ENCODE measurements at regions not wholly inside any gene's neighbourhood (a gene's known extent, or its start where the extent isn't known, plus 50 kb on each side); places are given as distances from the start of the nearest gene placed in this dataset.

DNA sequence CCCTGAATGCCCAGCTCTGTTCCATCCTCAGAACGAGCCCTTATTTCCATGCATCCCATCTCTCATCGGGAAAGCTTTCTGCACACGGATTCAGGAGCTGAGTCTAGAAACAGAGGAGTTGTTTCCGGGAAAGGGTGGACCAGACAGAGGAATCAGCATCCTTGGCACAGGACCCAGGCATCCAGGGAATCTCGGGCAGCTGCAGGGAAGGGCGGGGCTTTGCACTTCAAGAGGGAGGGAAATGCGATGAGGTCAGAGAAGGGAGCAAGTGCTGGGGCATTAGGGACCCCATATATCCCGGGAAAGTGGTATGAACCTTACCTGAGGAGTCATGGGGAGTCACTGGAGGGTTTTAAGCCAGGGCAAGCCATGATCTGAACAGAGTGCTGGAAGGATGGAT is 68.5 kb downstream of the NPTX2 start:
- 85% methylated on average over 8 of the region's 8 CpGs for WGBS (ENCODE audit: insufficient coverage)
- H3K27ac ChIP-seq (ENCODE audit: low read length) = no peak overlapping the region
- no peak overlapping the region for H3K4me3 ChIP-seq (ENCODE audit: low read length)
- ATAC-seq = no peak
- Mint-ChIP-seq H3K27me3 (ENCODE audit: low read depth in 2 of 2) (peaks cover 0 to 6% of the 10 kb centered on the region in 2 donors), H3K9me3 (peaks cover 9% of the 10 kb centered on the region in 2 donors), H3K36me3 (no peaks in the 10 kb centered on the region), H3K27ac (no peak overlapping the region), H3K4me3 (no peak overlapping the region), H3K4me1 (no peaks in the 10 kb centered on the region)
- H3K4me1 ChIP-seq (ENCODE audit: control insufficient read depth, insufficient read depth, low read length) = no peaks in the 10 kb centered on the region
- no peak for DNase-seq
- no peaks in the 10 kb centered on the region for H3K36me3 ChIP-seq (ENCODE audit: control insufficient read depth, insufficient read depth, low read length)
- no peaks in the 10 kb centered on the region for H3K27me3 ChIP-seq (ENCODE audit: control insufficient read depth, insufficient read depth, low read length)
- TF ChIP-seq, protein P1, sequence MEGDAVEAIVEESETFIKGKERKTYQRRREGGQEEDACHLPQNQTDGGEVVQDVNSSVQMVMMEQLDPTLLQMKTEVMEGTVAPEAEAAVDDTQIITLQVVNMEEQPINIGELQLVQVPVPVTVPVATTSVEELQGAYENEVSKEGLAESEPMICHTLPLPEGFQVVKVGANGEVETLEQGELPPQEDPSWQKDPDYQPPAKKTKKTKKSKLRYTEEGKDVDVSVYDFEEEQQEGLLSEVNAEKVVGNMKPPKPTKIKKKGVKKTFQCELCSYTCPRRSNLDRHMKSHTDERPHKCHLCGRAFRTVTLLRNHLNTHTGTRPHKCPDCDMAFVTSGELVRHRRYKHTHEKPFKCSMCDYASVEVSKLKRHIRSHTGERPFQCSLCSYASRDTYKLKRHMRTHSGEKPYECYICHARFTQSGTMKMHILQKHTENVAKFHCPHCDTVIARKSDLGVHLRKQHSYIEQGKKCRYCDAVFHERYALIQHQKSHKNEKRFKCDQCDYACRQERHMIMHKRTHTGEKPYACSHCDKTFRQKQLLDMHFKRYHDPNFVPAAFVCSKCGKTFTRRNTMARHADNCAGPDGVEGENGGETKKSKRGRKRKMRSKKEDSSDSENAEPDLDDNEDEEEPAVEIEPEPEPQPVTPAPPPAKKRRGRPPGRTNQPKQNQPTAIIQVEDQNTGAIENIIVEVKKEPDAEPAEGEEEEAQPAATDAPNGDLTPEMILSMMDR (IDR thresholded peaks at IDR 0.05) = no peak
- no peaks in the 10 kb centered on the region for H3K9me3 ChIP-seq (ENCODE audit: control insufficient read depth, insufficient read depth, low read length)
- intact Hi-C loops (cut with micrococcal nuclease) = no loop called here

GRCh38 chr7:98686466-98687080 is 69.5 kb downstream of the NPTX2 start:
- Histone ChIP-seq H3K9me3 (ENCODE audit: control insufficient read depth, insufficient read depth, low read length) (no peaks in the 10 kb centered on the region), H3K4me1 (ENCODE audit: control insufficient read depth, insufficient read depth, low read length) (no peaks in the 10 kb centered on the region), H3K27me3 (ENCODE audit: control insufficient read depth, insufficient read depth, low read length) (no peaks in the 10 kb centered on the region), H3K4me3 (ENCODE audit: low read length) (no peak overlapping the region), H3K27ac (ENCODE audit: low read length) (no peak overlapping the region), H3K36me3 (ENCODE audit: control insufficient read depth, insufficient read depth, low read length) (no peaks in the 10 kb centered on the region)
- no peak overlapping the region for H3K4me3 Mint-ChIP-seq
- no peak for ATAC-seq
- peaks cover 11 to 13% of the 10 kb centered on the region in 2 donors for H3K9me3 Mint-ChIP-seq
- no peaks in the 10 kb centered on the region for H3K36me3 Mint-ChIP-seq
- WGBS (ENCODE audit: insufficient coverage) = 34% methylated on average over 4 of the region's 4 CpGs
- peaks cover 0 to 6% of the 10 kb centered on the region in 2 donors for H3K27me3 Mint-ChIP-seq (ENCODE audit: low read depth in 2 of 2)
- no peak overlapping the region for H3K27ac Mint-ChIP-seq
- DNase-seq = no peak
- no peaks in the 10 kb centered on the region for H3K4me1 Mint-ChIP-seq
- TF ChIP-seq, protein P1 (IDR thresholded peaks at IDR 0.05) = no peak
- intact Hi-C loops (cut with micrococcal nuclease) = no loop called here

GRCh38 chr7:98687111-98687751 is 70.1 kb downstream of the NPTX2 start:
- Histone ChIP-seq H3K27me3 (ENCODE audit: control insufficient read depth, insufficient read depth, low read length) (no peaks in the 10 kb centered on the region), H3K4me3 (ENCODE audit: low read length) (no peak overlapping the region), H3K4me1 (ENCODE audit: control insufficient read depth, insufficient read depth, low read length) (no peaks in the 10 kb centered on the region), H3K27ac (ENCODE audit: low read length) (no peak overlapping the region), H3K9me3 (ENCODE audit: control insufficient read depth, insufficient read depth, low read length) (no peaks in the 10 kb centered on the region), H3K36me3 (ENCODE audit: control insufficient read depth, insufficient read depth, low read length) (no peaks in the 10 kb centered on the region)
- no peak for DNase-seq
- Mint-ChIP-seq H3K36me3 (no peaks in the 10 kb centered on the region), H3K9me3 (peaks cover 13 to 15% of the 10 kb centered on the region in 2 donors), H3K4me1 (no peaks in the 10 kb centered on the region), H3K4me3 (no peak overlapping the region), H3K27me3 (ENCODE audit: low read depth in 2 of 2) (peaks cover 0 to 3% of the 10 kb centered on the region in 2 donors), H3K27ac (no peak overlapping the region)
- TF ChIP-seq, protein P1 (IDR thresholded peaks at IDR 0.05) = no peak
- WGBS (ENCODE audit: insufficient coverage) = 80% methylated on average over 12 of the region's 12 CpGs
- intact Hi-C loops (cut with micrococcal nuclease) = no loop called here
- ATAC-seq = no peak

DNA sequence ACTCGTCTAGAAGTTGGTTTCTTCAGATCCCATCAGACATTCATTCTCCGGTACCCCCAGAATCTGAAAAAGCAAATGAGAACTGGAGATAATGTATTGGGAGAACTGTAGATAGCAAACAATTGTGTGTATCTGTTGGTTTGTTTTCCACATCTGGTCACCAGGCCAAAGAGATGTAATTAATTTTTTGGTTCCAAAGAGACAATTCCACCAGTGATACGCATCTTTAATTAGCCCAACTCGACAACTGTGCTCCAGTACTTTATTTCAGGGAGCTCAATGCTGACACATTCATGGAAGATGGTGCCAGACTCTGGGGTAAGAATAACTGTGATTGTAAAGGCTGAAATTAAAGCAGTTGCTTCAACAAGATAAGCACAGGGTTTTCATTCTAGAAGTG is 74.5 kb downstream of the NPTX2 start:
- no peaks in the 10 kb centered on the region for H3K36me3 ChIP-seq (ENCODE audit: control insufficient read depth, insufficient read depth, low read length)
- Mint-ChIP-seq H3K27ac (no peak overlapping the region), H3K4me3 (no peak overlapping the region), H3K4me1 (no peaks in the 10 kb centered on the region), H3K36me3 (no peaks in the 10 kb centered on the region), H3K27me3 (ENCODE audit: low read depth in 2 of 2) (peaks cover 0 to 3% of the 10 kb centered on the region in 2 donors), H3K9me3 (peaks cover 8 to 11% of the 10 kb centered on the region in 2 donors)
- no peak overlapping the region for H3K27ac ChIP-seq (ENCODE audit: low read length)
- TF ChIP-seq, protein P1 (IDR thresholded peaks at IDR 0.05) = no peak
- H3K27me3 ChIP-seq (ENCODE audit: control insufficient read depth, insufficient read depth, low read length) = no peaks in the 10 kb centered on the region
- H3K9me3 ChIP-seq (ENCODE audit: control insufficient read depth, insufficient read depth, low read length) = no peaks in the 10 kb centered on the region
- ATAC-seq (no peak), DNase-seq (no peak)
- no peak overlapping the region for H3K4me3 ChIP-seq (ENCODE audit: low read length)
- intact Hi-C loops (cut with micrococcal nuclease) = no loop called here
- 93% methylated on average over 4 of the region's 4 CpGs for WGBS (ENCODE audit: insufficient coverage)
- H3K4me1 ChIP-seq (ENCODE audit: control insufficient read depth, insufficient read depth, low read length) = no peaks in the 10 kb centered on the region
